SK-N-SH (cell line): ENCODE measurements at regions not wholly inside any gene's neighbourhood (a gene's known extent, or its start where the extent isn't known, plus 50 kb on each side); places are given as distances from the start of the nearest gene placed in this dataset.

ENCODE experiments used
- CTCF ChIA-PET: fragments of 300-600, 350-600 bp; formaldehyde crosslinking; extraction: SDS; loops from one replicate; lab custom pipeline; 2021; lab: Yijun Ruan, JAX
- POLR2A ChIA-PET: fragments of 350-600 bp; sonication (Branson Sonifier 250); formaldehyde crosslinking; extraction: SDS; loops from one replicate; lab custom pipeline; 2020; ENCODE audit warnings: antibody characterized with exemption, inconsistent platforms; lab: Yijun Ruan, JAX
- DNase-seq: peaks from one replicate; pipeline ENCODE4 v3.0.0; 2012
- H2AFZ ChIP-seq: fragments of 200-600 bp; sonication (generic); 2 replicates; pipeline ENCODE4 v1.8.1; 2016; ENCODE audit warnings: antibody characterized with exemption, mild to moderate bottlenecking, low read depth
- H3F3A ChIP-seq: fragments of 200-600 bp; sonication (generic); replicated peaks from 2 replicates; pipeline ENCODE3; 2016; ENCODE audit warnings: antibody characterized with exemption, mild to moderate bottlenecking; ENCODE audit not compliant: insufficient read depth
- H3K27ac ChIP-seq, 2 experiments: fragments of 200-500 bp in 1 of 2; fragments of 200-600 bp in 1 of 2; sonication (Bioruptor generic) in 1 of 2; sonication (generic), shearing (Covaris generic) in 1 of 2; 2 replicates each; pipeline versions ENCODE4 v1.5.1 to v1.6.1; 2014 to 2016; ENCODE audit warnings: low read depth in 2 of 2, inconsistent platforms in 1 of 2, low read length in 1 of 2, mild to moderate bottlenecking in 1 of 2, mixed read lengths in 1 of 2
- H3K27me3 ChIP-seq: fragments of 200-600 bp; sonication (generic), shearing (Covaris generic); 2 replicates; pipeline ENCODE4 v1.6.1; 2016; ENCODE audit warnings: mixed run types; ENCODE audit not compliant: insufficient read depth
- H3K36me3 ChIP-seq, 2 experiments: fragments of 200-500 bp in 1 of 2; fragments of 200-600 bp in 1 of 2; sonication (Bioruptor generic) in 1 of 2; sonication (generic) in 1 of 2; replicated peaks in 1 of 2; 2 replicates each; pipeline versions ENCODE3 to v1.5.1; 2014 to 2016; ENCODE audit warnings: low read length in 1 of 2, mild to moderate bottlenecking in 1 of 2; ENCODE audit not compliant: insufficient read depth in 2 of 2, control insufficient read depth in 1 of 2
- H3K4me1 ChIP-seq, 2 experiments: fragments of 200-500 bp in 1 of 2; fragments of 200-600 bp in 1 of 2; sonication (Bioruptor generic) in 1 of 2; sonication (generic), shearing (Covaris generic) in 1 of 2; 2 replicates each; pipeline versions ENCODE4 v1.5.1 to v1.6.1; 2014 to 2016; ENCODE audit warnings: low read depth in 1 of 2, low read length in 1 of 2, mixed run types in 1 of 2; ENCODE audit not compliant: insufficient read depth in 2 of 2, control insufficient read depth in 1 of 2
- H3K4me2 ChIP-seq: fragments of 200-600 bp; sonication (generic), shearing (Covaris generic); 2 replicates; pipeline ENCODE4 v1.6.1; 2017; ENCODE audit warnings: mixed run types
- H3K4me3 ChIP-seq, 2 experiments: fragments of 200-500 bp in 1 of 2; fragments of 200-600 bp in 1 of 2; sonication (Bioruptor generic) in 1 of 2; sonication (generic), shearing (Covaris generic) in 1 of 2; 2 replicates each; pipeline versions ENCODE4 v1.5.1 to v1.8.1; 2014 to 2016; ENCODE audit warnings: low read depth in 2 of 2, inconsistent platforms in 1 of 2, low read length in 1 of 2, mild to moderate bottlenecking in 1 of 2, mixed read lengths in 1 of 2, moderate library complexity in 1 of 2
- H3K79me2 ChIP-seq: fragments of 200-600 bp; sonication (generic); 2 replicates; pipeline ENCODE4 v1.8.1; 2017; ENCODE audit warnings: mild to moderate bottlenecking; ENCODE audit not compliant: insufficient read depth
- H3K9ac ChIP-seq: fragments of 200-600 bp; sonication (generic); 2 replicates; pipeline ENCODE4 v1.6.1; 2017; ENCODE audit warnings: mixed run types
- H3K9me2 ChIP-seq: fragments of 200-600 bp; sonication (generic); 2 replicates; pipeline ENCODE4 v1.6.1; 2017; ENCODE audit warnings: mixed run types
- H3K9me3 ChIP-seq: fragments of 200-600 bp; sonication (generic); 2 replicates; pipeline ENCODE4 v1.6.1; 2017; ENCODE audit warnings: mixed run types, mild to moderate bottlenecking, moderate library complexity
- H4K20me1 ChIP-seq: fragments of 200-600 bp; sonication (generic); 2 replicates; pipeline ENCODE4 v1.6.1; 2017; ENCODE audit warnings: mild to moderate bottlenecking, mixed run types; ENCODE audit not compliant: insufficient read depth
- CHD2 ChIP-seq: fragments of 150-350 bp; IDR thresholded peaks from 2 replicates; pipeline ENCODE4 v1.6.1; 2018; ENCODE audit warnings: low read length; ENCODE audit not compliant: partially characterized antibody
- ELF1 ChIP-seq: IDR thresholded peaks from 2 replicates; pipeline ENCODE4 v1.4.0; 2012
- EP300 ChIP-seq, 2 experiments: IDR thresholded peaks; 2 replicates each; pipeline versions ENCODE4 v1.4.0 to v1.6.1; 2012; ENCODE audit warnings: borderline replicate concordance in 1 of 2, low read depth in 1 of 2, low read length in 1 of 2
- EZH2phosphoT487 ChIP-seq: fragments of 200-600 bp; sonication (generic); IDR thresholded peaks from 2 replicates; pipeline ENCODE4 v1.6.1; 2017; ENCODE audit warnings: low read depth, mixed run types, mild to moderate bottlenecking, antibody characterized with exemption, moderate library complexity, borderline replicate concordance
- FOSL2 ChIP-seq: IDR thresholded peaks from 2 replicates; pipeline ENCODE4 v1.4.0; 2012; ENCODE audit warnings: low read depth, mild to moderate bottlenecking, moderate library complexity, borderline replicate concordance
- FOXJ3 ChIP-seq: sonication (generic); formaldehyde crosslinking; IDR thresholded peaks from 2 replicates; pipeline ENCODE4 v1.5.1; 2020; ENCODE audit warnings: mild to moderate bottlenecking, missing genetic modification reagents
- GABPA ChIP-seq: IDR thresholded peaks from 2 replicates; pipeline ENCODE4 v1.4.0; 2012; ENCODE audit warnings: low read depth, mild to moderate bottlenecking
- GATA2 ChIP-seq: sonication (generic); formaldehyde crosslinking; IDR thresholded peaks from 2 replicates; pipeline ENCODE4 v1.5.0; 2020; ENCODE audit warnings: mild to moderate bottlenecking, missing genetic modification reagents
- JUND ChIP-seq: IDR thresholded peaks from 2 replicates; pipeline ENCODE4 v1.4.0; 2012
- NFIC ChIP-seq: IDR thresholded peaks from 2 replicates; pipeline ENCODE4 v1.4.0; 2012; ENCODE audit warnings: borderline replicate concordance
- NRF1 ChIP-seq: IDR thresholded peaks from 2 replicates; pipeline ENCODE4 v1.6.1; 2012; ENCODE audit warnings: low read depth, mild to moderate bottlenecking, low read length
- PBX3 ChIP-seq: IDR thresholded peaks from 2 replicates; pipeline ENCODE4; 2012
- RAD21 ChIP-seq: IDR thresholded peaks from 2 replicates; pipeline ENCODE4 v1.6.1; 2012; ENCODE audit warnings: mild to moderate bottlenecking, low read length
- SIN3A ChIP-seq: IDR thresholded peaks from 2 replicates; pipeline ENCODE4 v1.6.1; 2012; ENCODE audit warnings: low read depth, mild to moderate bottlenecking, low read length, moderate library complexity, borderline replicate concordance
- SMC3 ChIP-seq: IDR thresholded peaks from 2 replicates; pipeline ENCODE4 v1.6.1; 2012; ENCODE audit warnings: low read depth, low read length, improper control_type of control experiment
- TEAD4 ChIP-seq: IDR thresholded peaks from 2 replicates; pipeline ENCODE4 v1.4.0; 2012; ENCODE audit warnings: mild to moderate bottlenecking, borderline replicate concordance; ENCODE audit not compliant: insufficient read depth
- ZBTB33 ChIP-seq: IDR thresholded peaks from 2 replicates; pipeline ENCODE4 v1.4.0; 2012; ENCODE audit warnings: low read depth, borderline replicate concordance
- WGBS: methylation state at CpG from one replicate; pipeline ENCODE4 v1.1.6; 2017; ENCODE audit warnings: low lambda C conversion rate; 5-methylcytosine and 5-hydroxymethylcytosine counted together
- TF ChIP-seq, protein P1 (sequence below): IDR thresholded peaks from 2 replicates; pipeline ENCODE4 v1.4.0; 2012; ENCODE audit warnings: low read depth
- TF ChIP-seq, protein P2 (sequence below): IDR thresholded peaks from 2 replicates; pipeline ENCODE4 v1.6.1; 2012; ENCODE audit warnings: mild to moderate bottlenecking, low read depth, low read length, moderate library complexity

DNA sequence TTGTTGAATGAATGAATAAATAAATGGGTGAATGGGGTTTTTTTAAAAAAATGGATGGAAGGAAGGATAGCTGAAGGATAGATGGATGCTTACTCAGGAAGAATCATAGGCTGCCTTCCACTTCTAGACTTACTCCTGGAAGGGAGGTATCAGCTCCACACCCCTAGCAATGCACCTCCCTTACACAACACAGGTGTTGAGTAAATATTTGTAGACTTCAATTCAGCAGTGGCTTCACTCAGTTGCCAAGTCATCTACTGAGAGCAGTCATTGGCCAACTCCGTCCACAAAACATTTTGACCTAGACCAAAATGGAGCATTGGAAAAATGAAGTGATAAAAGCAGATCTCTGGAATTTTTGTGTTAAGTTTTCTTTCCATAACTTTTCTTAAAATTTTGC is 65.5 kb upstream of the ST8SIA2 start (continued):
- TF ChIP-seq GATA2 (no peak), CHD2 (no peak), FOXJ3 (CRISPR knock-in tag) (no peak)

- H3K4me3 ChIP-seq: no peak overlapping the region
- no peaks in the 10 kb centered on the region for H3K4me1 ChIP-seq
- no peak overlapping the region for H3K4me2 ChIP-seq
- 0 out of 2 replicates have a peak, but pooled peaks cover 3% of the 10 kb centered on the region for H3K9me3 ChIP-seq
- WGBS: 29% methylated on average over 6 of the region's 6 CpGs
- no peaks in the 10 kb centered on the region for H3K36me3 ChIP-seq
- ChIA-PET CTCF (interaction anchor here (0.6 to 1.1 kb wide), 2 partner anchors 55 to 233 kb away, joined by 3 read pairs; no protein-coding TSS in a partner anchor), POLR2A (no interaction called here)
- no peak for DNase-seq
- H3K9ac ChIP-seq: no peak overlapping the region
- no peaks in the 10 kb centered on the region for H3K27me3 ChIP-seq
- TF ChIP-seq NFIC (no peak), GATA2 (no peak), GABPA (no peak), JUND (no peak), EP300 (IDR thresholded peaks at IDR 0.05; ENCODE audit: borderline replicate concordance in 1 of 2, low read depth in 1 of 2, low read length in 1 of 2) (no peak), FOXJ3 (CRISPR knock-in tag) (no peak), SMC3 (no peak), NRF1 (no peak), TEAD4 (no peak), PBX3 (no peak), FOSL2 (no peak), CHD2 (no peak), RAD21 (no peak)
- TF ChIP-seq, protein P1, sequence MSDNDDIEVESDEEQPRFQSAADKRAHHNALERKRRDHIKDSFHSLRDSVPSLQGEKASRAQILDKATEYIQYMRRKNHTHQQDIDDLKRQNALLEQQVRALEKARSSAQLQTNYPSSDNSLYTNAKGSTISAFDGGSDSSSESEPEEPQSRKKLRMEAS: no peak
- no peak overlapping the region for H2AFZ ChIP-seq
- H3K79me2 ChIP-seq: no peaks in the 10 kb centered on the region
- no peak overlapping the region for H3K27ac ChIP-seq
- H3F3A ChIP-seq: no peaks in the 10 kb centered on the region
- H4K20me1 ChIP-seq: no peaks in the 10 kb centered on the region
- no peaks in the 10 kb centered on the region for H3K9me2 ChIP-seq
These were observed 61.4 kb upstream of the ST8SIA2 start for GRCh38 chr15:92332125-92332899.

DNA sequence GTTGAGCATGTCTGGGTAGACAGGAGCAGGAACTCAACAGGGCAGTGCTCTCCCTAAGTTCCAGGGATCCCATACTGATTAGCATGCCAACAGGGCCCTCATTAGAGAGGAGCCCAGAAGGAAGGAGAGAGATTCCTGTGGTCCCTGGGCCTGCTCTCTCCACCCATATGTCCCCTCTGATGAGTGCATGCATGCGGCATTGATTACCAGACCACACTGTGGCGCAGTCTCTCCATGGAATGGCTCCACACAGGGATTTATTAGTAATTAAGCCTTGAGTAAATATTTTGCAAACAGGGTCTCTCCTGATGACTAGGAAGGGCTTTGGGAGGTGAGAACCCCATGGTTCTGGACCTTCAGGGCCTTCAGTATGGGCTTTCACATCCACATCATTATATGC is 60.0 kb upstream of the ST8SIA2 start:
- Histone ChIP-seq H4K20me1 (no peaks in the 10 kb centered on the region), H2AFZ (no peak overlapping the region), H3K4me2 (no peak overlapping the region), H3K27ac (no peak overlapping the region), H3K4me1 (no peaks in the 10 kb centered on the region), H3K4me3 (no peak overlapping the region), H3K9me2 (no peaks in the 10 kb centered on the region), H3K36me3 (no peaks in the 10 kb centered on the region), H3K79me2 (no peaks in the 10 kb centered on the region), H3K27me3 (no peaks in the 10 kb centered on the region), H3K9ac (no peak overlapping the region), H3K9me3 (0 out of 2 replicates have a peak, but pooled peaks cover 3% of the 10 kb centered on the region), H3F3A (no peaks in the 10 kb centered on the region)
- POLR2A ChIA-PET: no interaction called here
- no CpG with 5 or more reads among the region's 2 CpGs for WGBS
- DNase-seq: no peak
- CTCF ChIA-PET: no interaction called here
- TF ChIP-seq FOSL2: no peak
- no peak for TF ChIP-seq EP300 (IDR thresholded peaks at IDR 0.05; ENCODE audit: borderline replicate concordance in 1 of 2, low read depth in 1 of 2, low read length in 1 of 2)
- no peak for TF ChIP-seq NFIC
- TF ChIP-seq EZH2phosphoT487: no peak
- no peak for TF ChIP-seq CHD2
- TF ChIP-seq, protein P2, sequence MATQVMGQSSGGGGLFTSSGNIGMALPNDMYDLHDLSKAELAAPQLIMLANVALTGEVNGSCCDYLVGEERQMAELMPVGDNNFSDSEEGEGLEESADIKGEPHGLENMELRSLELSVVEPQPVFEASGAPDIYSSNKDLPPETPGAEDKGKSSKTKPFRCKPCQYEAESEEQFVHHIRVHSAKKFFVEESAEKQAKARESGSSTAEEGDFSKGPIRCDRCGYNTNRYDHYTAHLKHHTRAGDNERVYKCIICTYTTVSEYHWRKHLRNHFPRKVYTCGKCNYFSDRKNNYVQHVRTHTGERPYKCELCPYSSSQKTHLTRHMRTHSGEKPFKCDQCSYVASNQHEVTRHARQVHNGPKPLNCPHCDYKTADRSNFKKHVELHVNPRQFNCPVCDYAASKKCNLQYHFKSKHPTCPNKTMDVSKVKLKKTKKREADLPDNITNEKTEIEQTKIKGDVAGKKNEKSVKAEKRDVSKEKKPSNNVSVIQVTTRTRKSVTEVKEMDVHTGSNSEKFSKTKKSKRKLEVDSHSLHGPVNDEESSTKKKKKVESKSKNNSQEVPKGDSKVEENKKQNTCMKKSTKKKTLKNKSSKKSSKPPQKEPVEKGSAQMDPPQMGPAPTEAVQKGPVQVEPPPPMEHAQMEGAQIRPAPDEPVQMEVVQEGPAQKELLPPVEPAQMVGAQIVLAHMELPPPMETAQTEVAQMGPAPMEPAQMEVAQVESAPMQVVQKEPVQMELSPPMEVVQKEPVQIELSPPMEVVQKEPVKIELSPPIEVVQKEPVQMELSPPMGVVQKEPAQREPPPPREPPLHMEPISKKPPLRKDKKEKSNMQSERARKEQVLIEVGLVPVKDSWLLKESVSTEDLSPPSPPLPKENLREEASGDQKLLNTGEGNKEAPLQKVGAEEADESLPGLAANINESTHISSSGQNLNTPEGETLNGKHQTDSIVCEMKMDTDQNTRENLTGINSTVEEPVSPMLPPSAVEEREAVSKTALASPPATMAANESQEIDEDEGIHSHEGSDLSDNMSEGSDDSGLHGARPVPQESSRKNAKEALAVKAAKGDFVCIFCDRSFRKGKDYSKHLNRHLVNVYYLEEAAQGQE: no peak
- TF ChIP-seq ZBTB33: no peak
- no peak for TF ChIP-seq ELF1
- TF ChIP-seq SIN3A: no peak
